ENCODE measurements at regions not wholly inside any gene's neighbourhood (a gene's known extent, or its start where the extent isn't known, plus 50 kb on each side); places are given as distances from the start of the nearest gene placed in this dataset.

DNA sequence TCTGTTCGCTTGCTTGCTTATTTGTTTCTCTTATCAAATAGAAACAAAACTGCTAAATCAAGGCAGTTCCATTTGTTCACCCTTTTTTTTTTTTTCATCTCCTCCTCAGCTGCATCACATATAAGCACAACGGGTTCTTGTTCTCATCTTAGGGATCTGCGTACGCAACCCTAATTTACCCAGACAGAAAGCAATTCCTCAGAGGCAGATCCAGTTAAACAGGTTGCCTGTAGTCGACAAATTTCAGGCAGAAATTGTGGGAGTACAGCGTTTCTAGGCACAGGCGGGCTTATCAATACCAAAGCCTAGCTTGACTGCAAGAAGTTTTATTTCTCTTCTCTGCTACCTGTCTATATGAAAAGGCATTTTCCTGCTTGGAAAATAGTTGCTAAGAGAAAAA lies 565.4 kb downstream of the NXPH1 start:
- TF ChIP-seq CTCF (IDR thresholded peaks at IDR 0.05; ENCODE audit: insufficient read depth, low read length, poor library complexity, severe bottlenecking) (no peak), EZH2phosphoT487 (conservative IDR thresholded peaks at IDR 0.05; ENCODE audit: low read length) (no peak)
